ENCODE measurements at regions not wholly inside any gene's neighbourhood (a gene's known extent, or its start where the extent isn't known, plus 50 kb on each side); places are given as distances from the start of the nearest gene placed in this dataset.

- Mint-ChIP-seq H3K4me3 (no peak overlapping the region), H3K27ac (no peak overlapping the region), H3K4me1 (peaks cover 2% of the 10 kb centered on the region), H3K36me3 (peaks cover 8% of the 10 kb centered on the region), H3K9me3 (peaks cover 18% of the 10 kb centered on the region), H3K27me3 (ENCODE audit: low read depth) (no peaks in the 10 kb centered on the region)
- no peak for DNase-seq (ENCODE audit: low spot score in 2 of 2, unreplicated experiment in 2 of 2)
- no peak for TF ChIP-seq CTCF (IDR thresholded peaks at IDR 0.05; ENCODE audit: unreplicated experiment)
Observed at GRCh38 chr7:84801396-84801795, 385.5 kb downstream of the SEMA3D start.

GRCh38 chr7:84800846-84801245, 386.0 kb downstream of the SEMA3D start:
- peaks cover 2% of the 10 kb centered on the region for H3K4me1 Mint-ChIP-seq
- H3K9me3 Mint-ChIP-seq, result peaks cover 19% of the 10 kb centered on the region
- TF ChIP-seq CTCF (IDR thresholded peaks at IDR 0.05; ENCODE audit: unreplicated experiment), result no peak
- peaks cover 7% of the 10 kb centered on the region for H3K36me3 Mint-ChIP-seq
- H3K27me3 Mint-ChIP-seq (ENCODE audit: low read depth), result no peaks in the 10 kb centered on the region
- DNase-seq (ENCODE audit: low spot score in 2 of 2, unreplicated experiment in 2 of 2), result no peak
- no peak overlapping the region for H3K4me3 Mint-ChIP-seq
- no peak overlapping the region for H3K27ac Mint-ChIP-seq

- H3K4me1 Mint-ChIP-seq, result peaks cover 2% of the 10 kb centered on the region
- no peak overlapping the region for H3K27ac Mint-ChIP-seq
- no peaks in the 10 kb centered on the region for H3K27me3 Mint-ChIP-seq (ENCODE audit: low read depth)
- no peak for DNase-seq (ENCODE audit: low spot score in 2 of 2, unreplicated experiment in 2 of 2)
- no peak overlapping the region for H3K4me3 Mint-ChIP-seq
- H3K9me3 Mint-ChIP-seq, result peaks cover 21% of the 10 kb centered on the region
- TF ChIP-seq CTCF (IDR thresholded peaks at IDR 0.05; ENCODE audit: unreplicated experiment), result no peak
- peaks cover 10% of the 10 kb centered on the region for H3K36me3 Mint-ChIP-seq
Observed at GRCh38 chr7:84799106-84799505, 387.8 kb downstream of the SEMA3D start.

- no peak for DNase-seq (ENCODE audit: low spot score in 2 of 2, unreplicated experiment in 2 of 2)
- H3K36me3 Mint-ChIP-seq, result peaks cover 10% of the 10 kb centered on the region
- peaks cover 21% of the 10 kb centered on the region for H3K9me3 Mint-ChIP-seq
- no peak overlapping the region for H3K4me3 Mint-ChIP-seq
- no peaks in the 10 kb centered on the region for H3K4me1 Mint-ChIP-seq
- no peak overlapping the region for H3K27ac Mint-ChIP-seq
- TF ChIP-seq CTCF (IDR thresholded peaks at IDR 0.05; ENCODE audit: unreplicated experiment), result no peak
- no peaks in the 10 kb centered on the region for H3K27me3 Mint-ChIP-seq (ENCODE audit: low read depth)
Observed at GRCh38 chr7:84792231-84792893, 394.5 kb downstream of the SEMA3D start.

GRCh38 chr7:84790882-84791281, 396.0 kb downstream of the SEMA3D start:
- Mint-ChIP-seq H3K4me3 (no peak overlapping the region), H3K27ac (no peak overlapping the region), H3K9me3 (peaks cover 11% of the 10 kb centered on the region), H3K4me1 (peaks cover 5% of the 10 kb centered on the region), H3K27me3 (ENCODE audit: low read depth) (no peaks in the 10 kb centered on the region), H3K36me3 (peaks cover 3% of the 10 kb centered on the region)
- no peak for TF ChIP-seq CTCF (IDR thresholded peaks at IDR 0.05; ENCODE audit: unreplicated experiment)
- no peak for DNase-seq (ENCODE audit: low spot score in 2 of 2, unreplicated experiment in 2 of 2)

- no peak for TF ChIP-seq CTCF (IDR thresholded peaks at IDR 0.05; ENCODE audit: unreplicated experiment)
- H3K27me3 Mint-ChIP-seq (ENCODE audit: low read depth), result no peaks in the 10 kb centered on the region
- H3K36me3 Mint-ChIP-seq, result no peaks in the 10 kb centered on the region
- H3K27ac Mint-ChIP-seq, result no peak overlapping the region
- H3K4me1 Mint-ChIP-seq, result peaks cover 18% of the 10 kb centered on the region
- no peak for DNase-seq (ENCODE audit: low spot score in 2 of 2, unreplicated experiment in 2 of 2)
- H3K9me3 Mint-ChIP-seq, result no peaks in the 10 kb centered on the region
- no peak overlapping the region for H3K4me3 Mint-ChIP-seq
Observed at GRCh38 chr7:84786073-84786472, 400.8 kb downstream of the SEMA3D start.

Measured in mesothelial cell of epicardium (in vitro differentiated cells).